ENCODE measurements at regions not wholly inside any gene's neighbourhood (a gene's known extent, or its start where the extent isn't known, plus 50 kb on each side); places are given as distances from the start of the nearest gene placed in this dataset.

- 83 to 86% methylated on average over 2 of the region's 2 CpGs for WGBS, 2 donors
- Histone ChIP-seq H3K9me3 (no peaks in the 10 kb centered on the region), H3K4me1 (no peaks in the 10 kb centered on the region), H3K27me3 (no peaks in the 10 kb centered on the region), H3K4me3 (no peak overlapping the region), H3K27ac (no peak overlapping the region), H3K36me3 (ENCODE audit: low read depth, missing control alignments) (no peaks in the 10 kb centered on the region)
- TF ChIP-seq CTCF (IDR thresholded peaks at IDR 0.05) (no peak), POLR2A (IDR thresholded peaks at IDR 0.05) (no peak)
- no peak for DNase-seq
- intact Hi-C loops (cut with DNase I; ENCODE audit: low total_unique reads) = no loop called here
Observed at GRCh38 chr3:78312851-78313250, 1273.0 kb downstream of the ROBO2 start.

GRCh38 chr3:78313332-78313731 is 1273.4 kb downstream of the ROBO2 start:
- DNase-seq = no peak
- intact Hi-C loops (cut with DNase I; ENCODE audit: low total_unique reads) = no loop called here
- 71% methylated on average over 1 of the region's 1 CpG for WGBS, 2 donors
- Histone ChIP-seq H3K4me3 (no peak overlapping the region), H3K36me3 (ENCODE audit: low read depth, missing control alignments) (no peaks in the 10 kb centered on the region), H3K27me3 (no peaks in the 10 kb centered on the region), H3K4me1 (no peaks in the 10 kb centered on the region), H3K27ac (no peak overlapping the region), H3K9me3 (no peaks in the 10 kb centered on the region)
- TF ChIP-seq CTCF (IDR thresholded peaks at IDR 0.05) (no peak), POLR2A (IDR thresholded peaks at IDR 0.05) (no peak)

GRCh38 chr3:78314327-78314726 is 1274.4 kb downstream of the ROBO2 start:
- Histone ChIP-seq H3K9me3 (no peaks in the 10 kb centered on the region), H3K27ac (no peak overlapping the region), H3K36me3 (ENCODE audit: low read depth, missing control alignments) (no peaks in the 10 kb centered on the region), H3K4me3 (no peak overlapping the region), H3K27me3 (no peaks in the 10 kb centered on the region), H3K4me1 (no peaks in the 10 kb centered on the region)
- TF ChIP-seq CTCF (IDR thresholded peaks at IDR 0.05) (no peak), POLR2A (IDR thresholded peaks at IDR 0.05) (no peak)
- intact Hi-C loops (cut with DNase I; ENCODE audit: low total_unique reads) = no loop called here
- 80 to 82% methylated on average over 2 of the region's 2 CpGs for WGBS, 2 donors
- DNase-seq = no peak

- intact Hi-C loops (cut with DNase I; ENCODE audit: low total_unique reads) = no loop called here
- TF ChIP-seq CTCF (IDR thresholded peaks at IDR 0.05) = no peak
- no peak for TF ChIP-seq POLR2A (IDR thresholded peaks at IDR 0.05)
- no peak overlapping the region for H3K27ac ChIP-seq
- no peaks in the 10 kb centered on the region for H3K36me3 ChIP-seq (ENCODE audit: low read depth, missing control alignments)
- H3K9me3 ChIP-seq = no peaks in the 10 kb centered on the region
- H3K27me3 ChIP-seq = no peaks in the 10 kb centered on the region
- no peak overlapping the region for H3K4me3 ChIP-seq
- no peak for DNase-seq
- WGBS, 2 donors = 73% methylated on average over 1 of the region's 1 CpG
- no peaks in the 10 kb centered on the region for H3K4me1 ChIP-seq
Observed at GRCh38 chr3:78317774-78318173, 1277.9 kb downstream of the ROBO2 start.

GRCh38 chr3:78322780-78323179 is 1282.9 kb downstream of the ROBO2 start:
- TF ChIP-seq CTCF (IDR thresholded peaks at IDR 0.05) (no peak), POLR2A (IDR thresholded peaks at IDR 0.05) (no peak)
- no peaks in the 10 kb centered on the region for H3K36me3 ChIP-seq (ENCODE audit: low read depth, missing control alignments)
- H3K4me1 ChIP-seq = no peaks in the 10 kb centered on the region
- WGBS, 2 donors = 88% methylated on average over 2 of the region's 2 CpGs
- intact Hi-C loops (cut with DNase I; ENCODE audit: low total_unique reads) = no loop called here
- H3K27me3 ChIP-seq = no peaks in the 10 kb centered on the region
- H3K9me3 ChIP-seq = no peaks in the 10 kb centered on the region
- H3K4me3 ChIP-seq = no peak overlapping the region
- no peak overlapping the region for H3K27ac ChIP-seq
- DNase-seq = no peak

Data from testis (tissue), 2 donors.